ENCODE measurements at regions not wholly inside any gene's neighbourhood (a gene's known extent, or its start where the extent isn't known, plus 50 kb on each side); places are given as distances from the start of the nearest gene placed in this dataset.

DNA sequence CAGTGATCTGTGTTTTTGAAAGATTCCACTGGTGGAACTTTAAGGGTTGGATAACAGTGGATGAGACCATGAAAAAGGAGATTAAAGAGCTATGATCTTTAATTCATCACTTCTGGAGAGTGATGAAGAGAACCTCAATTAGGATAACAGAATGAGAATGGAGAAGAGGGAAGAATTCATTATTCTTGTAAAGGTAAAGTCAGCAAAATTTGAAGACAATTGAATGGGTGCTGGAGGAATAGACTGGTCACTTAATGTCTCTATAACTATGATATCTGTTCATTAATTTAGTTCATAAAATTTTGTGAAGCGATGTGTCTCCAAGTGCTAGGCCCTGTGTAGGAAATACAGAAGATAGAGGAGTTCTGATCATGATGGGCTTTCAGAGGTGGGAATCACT lies 1013.2 kb upstream of the FANCL start:
- no peak for TF ChIP-seq POLR2AphosphoS5 (IDR thresholded peaks at IDR 0.05)
- TF ChIP-seq, protein P1, sequence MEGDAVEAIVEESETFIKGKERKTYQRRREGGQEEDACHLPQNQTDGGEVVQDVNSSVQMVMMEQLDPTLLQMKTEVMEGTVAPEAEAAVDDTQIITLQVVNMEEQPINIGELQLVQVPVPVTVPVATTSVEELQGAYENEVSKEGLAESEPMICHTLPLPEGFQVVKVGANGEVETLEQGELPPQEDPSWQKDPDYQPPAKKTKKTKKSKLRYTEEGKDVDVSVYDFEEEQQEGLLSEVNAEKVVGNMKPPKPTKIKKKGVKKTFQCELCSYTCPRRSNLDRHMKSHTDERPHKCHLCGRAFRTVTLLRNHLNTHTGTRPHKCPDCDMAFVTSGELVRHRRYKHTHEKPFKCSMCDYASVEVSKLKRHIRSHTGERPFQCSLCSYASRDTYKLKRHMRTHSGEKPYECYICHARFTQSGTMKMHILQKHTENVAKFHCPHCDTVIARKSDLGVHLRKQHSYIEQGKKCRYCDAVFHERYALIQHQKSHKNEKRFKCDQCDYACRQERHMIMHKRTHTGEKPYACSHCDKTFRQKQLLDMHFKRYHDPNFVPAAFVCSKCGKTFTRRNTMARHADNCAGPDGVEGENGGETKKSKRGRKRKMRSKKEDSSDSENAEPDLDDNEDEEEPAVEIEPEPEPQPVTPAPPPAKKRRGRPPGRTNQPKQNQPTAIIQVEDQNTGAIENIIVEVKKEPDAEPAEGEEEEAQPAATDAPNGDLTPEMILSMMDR (IDR thresholded peaks at IDR 0.05): no peak
- 95% methylated on average over 1 of the region's 1 CpG for WGBS
- H3K4me3 ChIP-seq: no peak overlapping the region

DNA sequence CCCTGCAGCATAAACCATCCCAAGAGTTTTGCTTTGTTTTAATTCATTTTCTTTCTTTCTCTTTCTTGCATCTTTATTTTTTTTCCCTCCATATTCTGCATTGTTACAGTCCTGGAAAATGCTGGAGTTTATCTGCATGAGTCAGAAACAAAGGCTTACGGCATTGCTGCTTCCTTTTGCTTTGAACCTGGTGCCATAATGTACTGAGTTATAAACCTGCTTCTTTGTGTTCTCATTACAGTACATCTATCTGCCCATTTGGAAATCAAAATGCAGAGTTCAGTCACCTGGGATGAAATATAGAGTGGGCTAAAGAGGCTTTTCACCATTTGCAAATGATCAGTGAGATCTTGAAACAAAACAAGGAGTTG lies 1009.2 kb upstream of the FANCL start:
- TF ChIP-seq POLR2A (IDR thresholded peaks at IDR 0.05) (no peak), EP300 (IDR thresholded peaks at IDR 0.05) (no peak), POLR2AphosphoS5 (IDR thresholded peaks at IDR 0.05) (no peak)
- TF ChIP-seq, protein P1 (IDR thresholded peaks at IDR 0.05): no peak
- Histone ChIP-seq H3K27me3 (peaks cover 6% of the 10 kb centered on the region), H3K9me3 (no peaks in the 10 kb centered on the region), H3K27ac (no peak overlapping the region), H3K36me3 (no peaks in the 10 kb centered on the region), H3K4me1 (no peaks in the 10 kb centered on the region), H3K4me3 (no peak overlapping the region)
- 34% methylated on average over 1 of the region's 1 CpG for WGBS
- DNase-seq (ENCODE audit: low spot score in 2 of 2): no peak

More for the DNA sequence above, 1013.2 kb upstream of the FANCL start:
- DNase-seq (ENCODE audit: low spot score in 2 of 2): no peak
- H3K36me3 ChIP-seq: no peaks in the 10 kb centered on the region
- no peaks in the 10 kb centered on the region for H3K4me1 ChIP-seq
- no peak overlapping the region for H3K27ac ChIP-seq
- H3K9me3 ChIP-seq: no peaks in the 10 kb centered on the region
- H3K27me3 ChIP-seq: peaks cover 6% of the 10 kb centered on the region

DNA sequence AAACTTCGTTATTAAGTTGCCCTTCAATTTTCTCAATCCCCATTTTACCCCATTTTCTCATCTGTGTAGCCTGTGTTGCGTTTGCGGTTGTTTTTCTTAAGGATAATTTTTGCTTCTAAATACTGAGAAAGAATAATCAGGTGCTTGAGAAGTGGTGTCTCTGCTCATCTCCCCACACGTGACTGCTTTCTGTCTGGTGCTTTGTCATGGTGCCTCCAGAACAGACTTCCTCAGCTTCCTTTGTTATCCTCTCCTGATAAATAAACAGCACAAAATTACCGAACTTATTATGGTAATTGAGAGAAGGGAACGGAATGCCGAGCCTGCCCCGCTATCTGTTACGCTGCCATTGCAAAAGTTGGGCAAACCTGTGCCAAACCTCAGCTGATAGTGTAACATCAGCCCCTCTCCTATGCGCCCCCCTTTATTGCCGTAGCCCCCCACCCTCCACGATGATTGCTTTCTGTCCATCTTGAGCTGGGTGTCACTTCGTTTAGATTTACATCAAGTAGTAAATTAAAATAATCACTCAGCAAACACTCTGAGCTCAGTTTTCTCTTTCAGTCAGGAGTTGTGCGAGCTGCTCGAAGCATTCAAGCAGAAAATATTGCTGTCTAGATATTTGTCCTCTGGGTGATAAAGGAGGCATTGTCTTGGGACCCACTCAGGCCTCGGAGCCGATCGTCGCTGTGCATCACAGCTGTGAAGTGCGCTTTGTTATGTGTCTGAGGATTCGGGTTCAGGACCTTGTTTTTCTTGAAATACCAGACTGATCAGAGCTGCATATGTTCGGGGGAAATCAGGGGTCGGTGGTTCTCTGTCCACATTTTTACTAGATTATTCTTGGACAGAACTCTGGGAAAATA lies 1008.5 kb upstream of the FANCL start:
- no peaks in the 10 kb centered on the region for H3K36me3 ChIP-seq
- 56% methylated on average over 23 of the region's 23 CpGs for WGBS
- peaks cover 6% of the 10 kb centered on the region for H3K27me3 ChIP-seq
- no peak for DNase-seq (ENCODE audit: low spot score in 2 of 2)
- no peak overlapping the region for H3K4me3 ChIP-seq
- TF ChIP-seq POLR2A (IDR thresholded peaks at IDR 0.05): no peak
- TF ChIP-seq EP300 (IDR thresholded peaks at IDR 0.05): no peak
- TF ChIP-seq POLR2AphosphoS5 (IDR thresholded peaks at IDR 0.05): no peak
- H3K9me3 ChIP-seq: no peaks in the 10 kb centered on the region
- H3K27ac ChIP-seq: no peak overlapping the region
- H3K4me1 ChIP-seq: no peaks in the 10 kb centered on the region

DNA sequence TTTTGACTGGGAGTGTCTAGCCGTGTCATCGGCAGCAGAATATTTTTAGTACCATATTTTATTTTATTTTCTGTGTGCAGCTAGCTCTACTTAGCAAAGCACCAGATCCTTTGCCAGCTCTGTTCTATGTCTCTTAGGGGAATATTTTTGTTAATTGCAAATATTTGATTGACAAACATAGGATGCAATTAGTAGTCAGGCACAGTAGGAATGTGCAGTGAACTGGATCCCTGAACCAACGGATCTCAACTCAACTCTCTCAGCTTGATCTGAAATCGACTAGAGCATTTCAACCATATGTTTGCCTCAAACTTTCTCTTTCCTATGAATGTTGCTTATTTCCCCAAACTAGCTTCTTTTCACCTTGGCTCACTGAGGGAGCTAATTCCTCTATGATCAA lies 998.0 kb upstream of the FANCL start:
- H3K36me3 ChIP-seq: no peaks in the 10 kb centered on the region
- no peaks in the 10 kb centered on the region for H3K9me3 ChIP-seq
- no peaks in the 10 kb centered on the region for H3K4me1 ChIP-seq
- WGBS: 57% methylated on average over 4 of the region's 4 CpGs
- no peak for DNase-seq (ENCODE audit: low spot score in 2 of 2)
- H3K4me3 ChIP-seq: no peak overlapping the region
- H3K27ac ChIP-seq: no peak overlapping the region
- no peaks in the 10 kb centered on the region for H3K27me3 ChIP-seq
- no peak for TF ChIP-seq POLR2A (IDR thresholded peaks at IDR 0.05)
- TF ChIP-seq, protein P1 (IDR thresholded peaks at IDR 0.05): no peak
- no peak for TF ChIP-seq POLR2AphosphoS5 (IDR thresholded peaks at IDR 0.05)
- no peak for TF ChIP-seq EP300 (IDR thresholded peaks at IDR 0.05)

DNA sequence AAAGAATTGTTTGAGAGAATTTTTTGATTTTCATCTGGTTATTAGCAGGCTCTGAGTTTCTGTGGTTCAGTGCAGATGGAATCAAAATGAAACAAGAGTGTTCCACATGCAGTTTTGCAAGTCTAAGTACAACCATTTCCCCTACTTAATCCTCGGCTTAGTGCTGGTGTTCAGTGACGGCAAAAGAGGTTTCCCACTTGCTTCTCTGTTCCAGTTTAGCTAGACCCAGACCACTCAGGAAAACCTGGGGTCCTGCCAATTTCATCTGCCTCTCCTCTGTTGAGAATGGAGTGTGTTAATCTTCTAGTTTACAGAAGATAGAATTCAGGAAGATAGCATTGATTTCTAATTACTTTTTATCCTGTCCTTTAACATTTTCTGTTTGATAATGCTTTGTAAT lies 996.2 kb upstream of the FANCL start:
- TF ChIP-seq POLR2A (IDR thresholded peaks at IDR 0.05): no peak
- no peak for TF ChIP-seq EP300 (IDR thresholded peaks at IDR 0.05)
- TF ChIP-seq, protein P1 (IDR thresholded peaks at IDR 0.05): no peak
- no peak for TF ChIP-seq POLR2AphosphoS5 (IDR thresholded peaks at IDR 0.05)
- H3K9me3 ChIP-seq: no peaks in the 10 kb centered on the region
- H3K4me3 ChIP-seq: no peak overlapping the region
- no peak overlapping the region for H3K27ac ChIP-seq
- H3K36me3 ChIP-seq: no peaks in the 10 kb centered on the region
- H3K4me1 ChIP-seq: no peaks in the 10 kb centered on the region
- H3K27me3 ChIP-seq: no peaks in the 10 kb centered on the region
- WGBS: 64% methylated on average over 2 of the region's 2 CpGs
- no peak for DNase-seq (ENCODE audit: low spot score in 2 of 2)
